22Rv1 (cell line): ENCODE measurements at regions not wholly inside any gene's neighbourhood (a gene's known extent, or its start where the extent isn't known, plus 50 kb on each side); places are given as distances from the start of the nearest gene placed in this dataset.
A peak's percentile ranks its signal among the peaks of the same experiment; 100 is the strongest.

Experiments
- H3K27ac ChIP-seq: fragments of 450-650 bp; 2 replicates; pipeline ENCODE4 v1.5.1; 2017
- ZFX ChIP-seq: fragments of 450-650 bp; IDR thresholded peaks from 2 replicates; pipeline ENCODE4 v1.6.1; 2017; ENCODE audit warnings: antibody characterized with exemption, borderline replicate concordance
- TF ChIP-seq, protein P1 (sequence below): fragments of 450-650 bp; IDR thresholded peaks from 2 replicates; pipeline ENCODE4 v1.5.1; 2017; ENCODE audit warnings: mild to moderate bottlenecking

DNA sequence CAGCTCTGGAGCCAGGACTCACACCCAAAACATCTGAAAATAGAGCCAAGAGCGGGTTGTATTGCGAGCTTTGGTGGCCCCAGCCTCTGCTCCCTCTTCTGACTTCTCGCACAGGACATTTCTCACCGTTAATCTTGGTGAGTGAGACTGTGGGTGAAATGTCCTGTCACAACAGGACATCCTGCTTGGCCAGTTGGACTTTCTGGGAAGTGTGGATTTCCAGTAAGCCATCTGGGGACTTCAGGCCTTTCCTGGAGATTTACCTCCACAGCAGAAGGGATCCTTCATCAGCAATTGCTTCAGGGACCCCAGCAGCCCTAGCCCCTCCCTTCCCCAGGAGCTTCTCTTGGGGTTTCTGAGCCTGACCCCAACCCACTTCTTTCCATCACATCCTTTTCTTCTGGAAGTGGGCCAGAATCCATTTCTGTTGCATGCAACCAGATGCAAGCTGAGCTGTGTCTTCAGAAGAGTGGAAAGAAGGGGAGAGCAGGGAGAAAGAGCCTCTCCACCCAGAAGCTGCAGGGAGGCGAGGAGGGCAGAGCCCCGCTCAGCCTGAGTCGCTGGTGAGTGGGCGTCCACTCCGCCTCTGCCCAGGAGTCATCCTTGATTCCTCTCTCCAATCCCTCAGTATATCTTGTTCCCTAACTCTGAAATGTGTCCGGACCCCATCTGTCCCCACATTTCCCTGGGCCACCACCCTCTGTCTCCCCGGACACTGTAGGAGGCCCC, 50.3 kb upstream of the GADD45G start:
- TF ChIP-seq, protein P1, sequence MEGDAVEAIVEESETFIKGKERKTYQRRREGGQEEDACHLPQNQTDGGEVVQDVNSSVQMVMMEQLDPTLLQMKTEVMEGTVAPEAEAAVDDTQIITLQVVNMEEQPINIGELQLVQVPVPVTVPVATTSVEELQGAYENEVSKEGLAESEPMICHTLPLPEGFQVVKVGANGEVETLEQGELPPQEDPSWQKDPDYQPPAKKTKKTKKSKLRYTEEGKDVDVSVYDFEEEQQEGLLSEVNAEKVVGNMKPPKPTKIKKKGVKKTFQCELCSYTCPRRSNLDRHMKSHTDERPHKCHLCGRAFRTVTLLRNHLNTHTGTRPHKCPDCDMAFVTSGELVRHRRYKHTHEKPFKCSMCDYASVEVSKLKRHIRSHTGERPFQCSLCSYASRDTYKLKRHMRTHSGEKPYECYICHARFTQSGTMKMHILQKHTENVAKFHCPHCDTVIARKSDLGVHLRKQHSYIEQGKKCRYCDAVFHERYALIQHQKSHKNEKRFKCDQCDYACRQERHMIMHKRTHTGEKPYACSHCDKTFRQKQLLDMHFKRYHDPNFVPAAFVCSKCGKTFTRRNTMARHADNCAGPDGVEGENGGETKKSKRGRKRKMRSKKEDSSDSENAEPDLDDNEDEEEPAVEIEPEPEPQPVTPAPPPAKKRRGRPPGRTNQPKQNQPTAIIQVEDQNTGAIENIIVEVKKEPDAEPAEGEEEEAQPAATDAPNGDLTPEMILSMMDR, result no peak
- no peak for TF ChIP-seq ZFX
- no peak overlapping the region for H3K27ac ChIP-seq

DNA sequence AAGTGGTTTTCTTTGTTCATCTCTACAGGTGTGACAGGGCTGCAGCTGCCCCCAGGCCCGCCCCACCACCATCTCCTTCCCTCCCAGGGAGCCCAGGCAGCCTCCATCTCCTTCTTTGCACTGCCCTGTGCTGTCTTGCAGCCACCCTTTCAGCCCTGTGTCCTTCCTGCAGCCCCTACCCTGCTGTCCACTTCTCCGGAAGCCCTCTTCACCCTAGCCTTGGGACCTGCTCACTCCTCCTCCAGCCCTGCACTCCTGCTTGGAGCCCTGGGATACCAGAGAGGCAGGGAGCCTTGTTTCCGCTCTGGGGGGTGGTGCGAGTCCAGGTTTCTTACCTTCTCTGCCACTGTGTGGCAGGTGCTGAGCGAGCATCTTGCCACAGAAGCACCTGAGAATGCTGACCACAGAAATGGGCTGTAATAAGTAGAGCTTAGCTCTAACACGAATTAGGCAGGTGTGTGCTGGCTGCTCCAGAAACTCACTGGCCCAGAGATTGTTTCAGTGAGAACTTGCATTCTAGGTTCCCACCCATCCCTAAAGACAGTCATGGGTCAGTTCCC, 51.3 kb upstream of the GADD45G start:
- TF ChIP-seq, protein P1, result no peak
- no peak for TF ChIP-seq ZFX
- H3K27ac ChIP-seq, result no peak overlapping the region

DNA sequence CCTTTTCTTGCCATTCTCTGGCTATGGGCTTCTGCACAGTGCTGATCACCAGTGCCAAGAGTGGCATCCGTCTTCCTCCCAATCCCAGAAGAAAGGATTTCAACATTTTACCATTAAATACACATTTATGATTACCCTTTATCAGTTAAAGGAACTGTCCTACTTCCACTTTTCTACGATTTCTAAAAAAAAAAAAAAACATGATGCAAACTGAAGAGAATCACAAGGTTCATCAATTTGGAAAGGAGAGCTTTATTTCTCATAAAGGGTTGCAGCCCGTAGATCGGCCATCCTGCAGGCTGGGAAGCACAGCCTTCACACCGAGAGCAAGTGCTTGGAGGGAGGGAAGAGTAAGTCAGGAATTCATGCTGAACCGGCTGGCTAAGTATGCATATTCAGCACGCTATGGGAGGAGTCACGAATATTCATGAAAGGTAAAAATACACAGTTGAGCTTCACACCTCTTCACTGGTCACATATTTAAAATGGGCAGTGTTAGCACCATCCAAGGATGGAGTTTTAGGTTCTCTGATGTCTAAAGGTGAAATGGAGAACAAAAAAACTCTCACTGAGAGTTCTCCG, 52.5 kb upstream of the SEMA4D start:
- TF ChIP-seq, protein P1, result no peak
- no peak for TF ChIP-seq ZFX
- H3K27ac ChIP-seq, result no peak overlapping the region

DNA sequence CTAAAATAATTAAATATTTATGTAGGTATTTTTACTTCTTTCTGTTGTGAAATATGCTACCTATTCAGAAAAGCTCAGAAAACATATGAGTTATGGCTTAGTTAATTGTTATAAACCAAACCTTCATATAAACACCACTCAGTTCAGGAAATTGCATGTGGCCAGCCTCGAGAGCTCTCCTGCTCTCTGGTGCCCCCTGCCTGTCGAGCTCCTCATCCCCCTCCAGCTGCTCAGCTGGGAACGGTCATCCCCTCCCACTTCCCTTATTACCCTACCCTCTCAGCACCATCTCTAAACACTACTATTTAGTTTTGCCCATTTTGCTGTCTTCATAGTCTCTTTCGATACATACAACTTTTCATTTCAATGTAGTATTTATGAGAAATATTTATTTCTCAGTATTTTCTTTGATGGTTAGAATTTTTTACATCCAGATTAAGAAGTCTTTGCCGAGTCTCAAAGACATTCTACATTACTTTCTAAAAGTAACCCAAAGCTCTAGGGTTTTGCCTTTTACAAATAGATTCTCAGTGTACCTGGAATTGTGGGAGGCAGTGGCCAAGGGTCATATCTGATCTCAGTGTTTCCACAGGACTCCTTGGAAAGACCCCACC, 51.2 kb upstream of the SEMA4D start:
- TF ChIP-seq ZFX, result no peak
- TF ChIP-seq, protein P1, result peak; percentile 98
- H3K27ac ChIP-seq, result no peak overlapping the region

DNA sequence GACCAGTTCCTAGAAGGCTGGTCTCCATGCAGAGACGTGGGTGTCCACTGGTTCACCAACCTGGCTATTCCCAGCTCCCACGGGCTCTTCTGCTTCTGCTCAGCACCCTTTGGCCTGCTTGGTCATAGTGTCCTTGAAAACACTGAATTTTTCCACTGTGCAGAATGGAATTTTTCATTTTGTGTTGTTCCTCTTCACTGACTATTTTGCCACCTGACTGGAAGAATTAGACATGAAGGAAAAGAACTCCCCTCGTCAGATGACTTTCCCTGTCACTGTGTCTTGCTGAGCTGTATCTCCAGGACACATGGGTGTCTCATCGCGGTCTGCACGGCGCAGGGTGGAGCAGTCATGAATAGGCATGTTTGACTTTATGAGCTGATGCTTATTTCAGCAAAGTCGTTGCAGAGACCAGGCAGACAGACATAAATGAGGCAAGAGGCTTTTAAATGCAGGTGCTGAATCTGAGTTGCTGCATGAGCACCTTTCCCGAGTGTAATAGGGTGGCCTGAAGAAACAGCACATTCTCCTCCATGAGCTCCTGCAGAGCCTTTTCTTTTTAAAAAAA, 50.2 kb upstream of the SEMA4D start:
- H3K27ac ChIP-seq, result no peak overlapping the region
- TF ChIP-seq, protein P1, result no peak
- no peak for TF ChIP-seq ZFX
